Ovary (tissue), 3 donors: ENCODE measurements at regions not wholly inside any gene's neighbourhood (a gene's known extent, or its start where the extent isn't known, plus 50 kb on each side); places are given as distances from the start of the nearest gene placed in this dataset.

Experiments used
- CTCF ChIP-seq, 3 donors: fragments of 450-650 bp in 2 of 3; fragments of 200-600 bp in 1 of 3; IDR thresholded peaks; one replicate each; pipeline versions ENCODE4 v1.5.1 to v1.8.0; 2016 to 2022; ENCODE audit warnings: antibody characterized with exemption in 3 of 3, mild to moderate bottlenecking in 1 of 3
- EP300 ChIP-seq: sonication (generic); formaldehyde crosslinking; IDR thresholded peaks from one replicate; pipeline ENCODE4 v1.6.1; 2017; ENCODE audit warnings: antibody characterized with exemption
- POLR2A ChIP-seq: fragments of 450-650 bp; IDR thresholded peaks from one replicate; pipeline ENCODE4 v1.6.1; 2017; ENCODE audit warnings: antibody characterized with exemption, mild to moderate bottlenecking, moderate library complexity
- donor health status: DM: no; HTN: no; CAD: no.

- TF ChIP-seq POLR2A (no peak), CTCF (IDR thresholded peaks at IDR 0.05) (no peak), EP300 (no peak)
Measured at GRCh38 chr5:8663374-8663773, 794.4 kb downstream of the MTRR start.
